K562 (cell line): ENCODE measurements at regions not wholly inside any gene's neighbourhood (a gene's known extent, or its start where the extent isn't known, plus 50 kb on each side); places are given as distances from the start of the nearest gene placed in this dataset.

Experiments used
- ATAC-seq: fragments of 200-7000 bp; cut with Tn5 transposase; 3 replicates; pipeline ENCODE4 v1.9.1; 2020; ENCODE audit warnings: moderate library complexity
- BruUV-seq: library from RNA; stranded (reverse); fragments of 400-500 nt; replicated peaks from 2 replicates; lab custom pipeline; 2021; lab: Mats Ljungman, UMichigan
- CTCF ChIA-PET: fragments of 300-600 bp; formaldehyde crosslinking; extraction: SDS; loops from one replicate; lab custom pipeline; 2021; ENCODE audit warnings: low intra/inter-chr PET ratio; lab: Yijun Ruan, JAX
- POLR2A ChIA-PET: fragments of 300-600, 350-650 bp; sonication (Branson Sonifier 250); formaldehyde crosslinking; extraction: SDS; loops from one replicate; lab custom pipeline; 2021; ENCODE audit warnings: antibody characterized with exemption, inconsistent platforms; lab: Yijun Ruan, JAX
- DNase-seq, 4 experiments: peaks; one replicate each; pipeline versions ENCODE4 v3.0.0 to v3.0.0-alpha.2; 2011 to 2018; ENCODE audit warnings: low spot score in 3 of 4, mixed read lengths in 3 of 4; ENCODE audit errors: extremely low read depth in 1 of 4
- FAIRE-seq: peaks from 2 replicates; lab custom pipeline; 2011; peaks lifted over from hg19 to GRCh38; lab: Jason Lieb, UNC
- H2AFZ ChIP-seq: 2 replicates; pipeline ENCODE4 v1.6.0; 2011; ENCODE audit warnings: low read depth, low read length, control low read depth, inconsistent platforms
- H3K27ac ChIP-seq: fragments of 200-600 bp; 3 replicates; pipeline ENCODE4 v1.8.0; 2011; ENCODE audit warnings: low read depth, mild to moderate bottlenecking, control low read depth, inconsistent platforms, low read length, moderate library complexity, mixed read lengths; ENCODE audit errors: extremely low read depth
- H3K27me3 ChIP-seq, 2 experiments: fragments of 300-600 bp in 1 of 2; 2 replicates in 1 of 2; 3 replicates in 1 of 2; pipeline versions ENCODE4 v1.6.0 to v1.8.0; 2011; ENCODE audit warnings: inconsistent platforms in 2 of 2, low read length in 2 of 2, mild to moderate bottlenecking in 1 of 2, mixed read lengths in 1 of 2, moderate library complexity in 1 of 2; ENCODE audit not compliant: control insufficient read depth in 2 of 2, insufficient read depth in 2 of 2
- H3K36me3 ChIP-seq: fragments of 300-600 bp; 3 replicates; pipeline ENCODE4 v1.8.0; 2011; ENCODE audit warnings: mild to moderate bottlenecking, low read length, inconsistent platforms; ENCODE audit not compliant: control insufficient read depth, insufficient read depth
- H3K4me1 ChIP-seq, 2 experiments: fragments of 200-600 bp in 1 of 2; replicated peaks in 1 of 2; 2 replicates in 1 of 2; 3 replicates in 1 of 2; pipeline versions ENCODE4 v1.5.1 to v1.8.0; 2011; ENCODE audit warnings: inconsistent platforms in 2 of 2, low read length in 2 of 2, mild to moderate bottlenecking in 1 of 2, mixed read lengths in 1 of 2, moderate library complexity in 1 of 2; ENCODE audit not compliant: control insufficient read depth in 2 of 2, insufficient read depth in 2 of 2
- H3K4me2 ChIP-seq: 2 replicates; pipeline ENCODE4 v1.6.1; 2011; ENCODE audit warnings: low read length, control low read depth, inconsistent platforms, mixed read lengths; ENCODE audit not compliant: insufficient read depth
- H3K4me3 ChIP-seq: fragments of 200-600 bp; sonication (generic), shearing (Covaris generic); 2 replicates; pipeline ENCODE4 v1.5.1; 2016; ENCODE audit warnings: control low read depth, inconsistent platforms
- H3K79me2 ChIP-seq: fragments of 200-600 bp; 3 replicates; pipeline ENCODE4 v1.8.0; 2011; ENCODE audit warnings: low read length, inconsistent platforms; ENCODE audit not compliant: control insufficient read depth, insufficient read depth
- H3K9ac ChIP-seq, 2 experiments: 2 replicates each; pipeline versions ENCODE4 v1.6.0 to v1.6.1; 2011; ENCODE audit warnings: low read depth in 2 of 2, low read length in 2 of 2, control low read depth in 1 of 2, inconsistent platforms in 1 of 2, mild to moderate bottlenecking in 1 of 2, mixed read lengths in 1 of 2; ENCODE audit not compliant: insufficient read depth in 1 of 2
- H3K9me1 ChIP-seq: one replicate; pipeline ENCODE4 v1.6.0; 2011; ENCODE audit warnings: inconsistent platforms, mild to moderate bottlenecking, low read length, moderate library complexity; ENCODE audit not compliant: control insufficient read depth, insufficient read depth
- H3K9me3 ChIP-seq: replicated peaks from 2 replicates; pipeline ENCODE4 v1.5.1; 2011; ENCODE audit warnings: low read depth, low read length, inconsistent platforms; ENCODE audit not compliant: control insufficient read depth, insufficient read depth
- H4K20me1 ChIP-seq: replicated peaks from 2 replicates; pipeline ENCODE4 v1.6.1; 2011; ENCODE audit warnings: low read length, inconsistent platforms, mixed read lengths; ENCODE audit not compliant: control insufficient read depth, insufficient read depth
- ASH1L ChIP-seq: fragments of 450-650 bp; IDR thresholded peaks from 2 replicates; pipeline ENCODE4 v1.6.1; 2018; ENCODE audit warnings: borderline replicate concordance, mild to moderate bottlenecking, low read depth; ENCODE audit not compliant: partially characterized antibody
- ATF2 ChIP-seq: sonication (generic); formaldehyde crosslinking; IDR thresholded peaks from 2 replicates; pipeline ENCODE4 v1.8.1; 2022; ENCODE audit warnings: missing genetic modification reagents
- CREB3L1 ChIP-seq: fragments of 450-650 bp; IDR thresholded peaks from 2 replicates; pipeline ENCODE4 v1.6.1; 2014; ENCODE audit warnings: low read depth, mild to moderate bottlenecking, moderate library complexity, borderline replicate concordance
- DIDO1 ChIP-seq: fragments of 450-650 bp; IDR thresholded peaks from 2 replicates; pipeline ENCODE4 v1.6.1; 2016; ENCODE audit warnings: low read depth, missing biosample characterization, missing genetic modification characterization
- HDGF ChIP-seq: fragments of 450-650 bp; IDR thresholded peaks from 2 replicates; pipeline ENCODE4 v1.6.1; 2016
- HNRNPUL1 ChIP-seq: fragments of 200-400 bp; formaldehyde crosslinking; IDR thresholded peaks from 2 replicates; pipeline ENCODE4 v1.6.1; 2017; ENCODE audit warnings: low read length
- NFIC ChIP-seq: fragments of 450-650 bp; IDR thresholded peaks from 2 replicates; pipeline ENCODE4 v1.6.1; 2017; ENCODE audit warnings: mild to moderate bottlenecking, inconsistent platforms
- PTTG1 ChIP-seq: fragments of 450-650 bp; IDR thresholded peaks from 2 replicates; pipeline ENCODE4 v1.6.1; 2016; ENCODE audit warnings: low read depth, mild to moderate bottlenecking, missing genetic modification characterization, missing compliant biosample characterization
- RUNX1 ChIP-seq: sonication (generic); IDR thresholded peaks from 2 replicates; pipeline ENCODE4 v1.6.1; 2016; ENCODE audit warnings: antibody characterized with exemption, low read depth
- SMARCB1 ChIP-seq: IDR thresholded peaks from 2 replicates; pipeline ENCODE4 v1.6.1; 2011; ENCODE audit warnings: improper control_type of control experiment, low read depth; ENCODE audit not compliant: insufficient read length
- VEZF1 ChIP-seq: fragments of 200-800 bp; sonication (Bioruptor generic); IDR thresholded peaks from 2 replicates; pipeline ENCODE4 v1.6.1; 2017; ENCODE audit warnings: missing genetic modification characterization, missing compliant biosample characterization
- ZNF436 ChIP-seq: fragments of 250-450, 450-650 bp; sonication (Bioruptor Pico); formaldehyde crosslinking; IDR thresholded peaks from 2 replicates; pipeline ENCODE4 v1.7.0; 2020; ENCODE audit warnings: mild to moderate bottlenecking
- ZNF717 ChIP-seq: fragments of 250-450 bp; sonication (Bioruptor Pico); IDR thresholded peaks from 2 replicates; pipeline ENCODE4 v1.5.0; 2021
- WGBS: fragments of 100-300 bp; shearing (Covaris generic); methylation state at CpG from one replicate; pipeline ENCODE4 v1.1.6; 2016; ENCODE audit warnings: low coverage, mixed read lengths; ENCODE audit not compliant: insufficient coverage; ENCODE audit errors: missing lambda C conversion rate; 5-methylcytosine and 5-hydroxymethylcytosine counted together
- in situ Hi-C: fragments of 300-500 bp; cut with MboI; formaldehyde crosslinking; loops from 4 replicates; pipeline ENCODE4 v1.15.0; 2018; ENCODE audit warnings: inconsistent platforms, mixed read lengths
- intact Hi-C: fragments of 100-400 bp; cut with micrococcal nuclease; formaldehyde crosslinking; loops from 2 replicates; pipeline ENCODE4 v1.14.2; 2022
- TF ChIP-seq, protein P1 (sequence below): fragments of 250-450 bp; sonication (Bioruptor Pico); IDR thresholded peaks from 2 replicates; pipeline ENCODE4 v1.4.0; 2020
- TF ChIP-seq, protein P2 (sequence below): sonication (generic); formaldehyde crosslinking; IDR thresholded peaks from 2 replicates; pipeline ENCODE4 v1.8.0; 2022; ENCODE audit warnings: mild to moderate bottlenecking, missing genetic modification reagents

DNA sequence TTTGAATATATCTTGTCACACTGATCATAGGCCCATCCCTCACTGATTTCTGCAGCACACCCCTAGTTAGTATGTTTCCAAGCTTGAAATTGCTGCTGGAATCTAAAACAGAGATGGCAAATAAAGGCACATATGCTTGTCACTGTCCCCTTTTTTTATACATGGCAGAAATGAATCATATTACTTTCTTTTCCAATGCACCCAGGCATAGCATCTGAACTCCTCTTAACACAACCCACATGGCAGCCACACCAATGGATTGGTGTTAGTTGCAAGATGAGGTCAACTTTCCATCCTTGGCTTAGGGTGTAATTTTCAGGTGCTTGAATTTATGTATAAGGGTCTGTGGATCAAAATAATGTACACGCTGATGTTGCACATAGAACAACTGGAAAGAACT is 473.8 kb upstream of the ZNF608 start:
- Histone ChIP-seq H3K9me3 (no peaks in the 10 kb centered on the region), H2AFZ (no peak overlapping the region), H3K4me1 (no peaks in the 10 kb centered on the region), H3K4me3 (no peak overlapping the region), H3K4me2 (no peak overlapping the region), H3K9ac (no peak overlapping the region), H3K36me3 (no peaks in the 10 kb centered on the region), H3K27ac (no peak overlapping the region), H4K20me1 (no peaks in the 10 kb centered on the region), H3K79me2 (no peaks in the 10 kb centered on the region), H3K9me1 (no peaks in the 10 kb centered on the region), H3K27me3 (no peaks in the 10 kb centered on the region)
- in situ Hi-C loops (no loop called here), intact Hi-C loops (no loop called here)
- POLR2A ChIA-PET, result no interaction called here
- no TSS peak for BruUV-seq
- ATAC-seq (no peak), FAIRE-seq (no peak), DNase-seq (no peak)
- CTCF ChIA-PET, result no interaction called here
- WGBS, result 0% methylated on average over 1 of the region's 1 CpG
- TF ChIP-seq ZNF436 (CRISPR knock-in tag) (no peak), NFIC (no peak), RUNX1 (no peak), HDGF (no peak), SMARCB1 (no peak), ASH1L (no peak), VEZF1 (CRISPR knock-in tag) (no peak), HNRNPUL1 (no peak), ZNF717 (CRISPR knock-in tag) (no peak), DIDO1 (tag) (no peak), PTTG1 (tag) (no peak), ATF2 (CRISPR knock-in tag) (no peak), CREB3L1 (no peak)
- TF ChIP-seq, protein P1, sequence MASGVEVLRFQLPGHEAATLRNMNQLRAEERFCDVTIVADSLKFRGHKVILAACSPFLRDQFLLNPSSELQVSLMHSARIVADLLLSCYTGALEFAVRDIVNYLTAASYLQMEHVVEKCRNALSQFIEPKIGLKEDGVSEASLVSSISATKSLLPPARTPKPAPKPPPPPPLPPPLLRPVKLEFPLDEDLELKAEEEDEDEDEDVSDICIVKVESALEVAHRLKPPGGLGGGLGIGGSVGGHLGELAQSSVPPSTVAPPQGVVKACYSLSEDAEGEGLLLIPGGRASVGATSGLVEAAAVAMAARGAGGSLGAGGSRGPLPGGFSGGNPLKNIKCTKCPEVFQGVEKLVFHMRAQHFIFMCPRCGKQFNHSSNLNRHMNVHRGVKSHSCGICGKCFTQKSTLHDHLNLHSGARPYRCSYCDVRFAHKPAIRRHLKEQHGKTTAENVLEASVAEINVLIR (CRISPR knock-in tag), result no peak
- TF ChIP-seq, protein P2, sequence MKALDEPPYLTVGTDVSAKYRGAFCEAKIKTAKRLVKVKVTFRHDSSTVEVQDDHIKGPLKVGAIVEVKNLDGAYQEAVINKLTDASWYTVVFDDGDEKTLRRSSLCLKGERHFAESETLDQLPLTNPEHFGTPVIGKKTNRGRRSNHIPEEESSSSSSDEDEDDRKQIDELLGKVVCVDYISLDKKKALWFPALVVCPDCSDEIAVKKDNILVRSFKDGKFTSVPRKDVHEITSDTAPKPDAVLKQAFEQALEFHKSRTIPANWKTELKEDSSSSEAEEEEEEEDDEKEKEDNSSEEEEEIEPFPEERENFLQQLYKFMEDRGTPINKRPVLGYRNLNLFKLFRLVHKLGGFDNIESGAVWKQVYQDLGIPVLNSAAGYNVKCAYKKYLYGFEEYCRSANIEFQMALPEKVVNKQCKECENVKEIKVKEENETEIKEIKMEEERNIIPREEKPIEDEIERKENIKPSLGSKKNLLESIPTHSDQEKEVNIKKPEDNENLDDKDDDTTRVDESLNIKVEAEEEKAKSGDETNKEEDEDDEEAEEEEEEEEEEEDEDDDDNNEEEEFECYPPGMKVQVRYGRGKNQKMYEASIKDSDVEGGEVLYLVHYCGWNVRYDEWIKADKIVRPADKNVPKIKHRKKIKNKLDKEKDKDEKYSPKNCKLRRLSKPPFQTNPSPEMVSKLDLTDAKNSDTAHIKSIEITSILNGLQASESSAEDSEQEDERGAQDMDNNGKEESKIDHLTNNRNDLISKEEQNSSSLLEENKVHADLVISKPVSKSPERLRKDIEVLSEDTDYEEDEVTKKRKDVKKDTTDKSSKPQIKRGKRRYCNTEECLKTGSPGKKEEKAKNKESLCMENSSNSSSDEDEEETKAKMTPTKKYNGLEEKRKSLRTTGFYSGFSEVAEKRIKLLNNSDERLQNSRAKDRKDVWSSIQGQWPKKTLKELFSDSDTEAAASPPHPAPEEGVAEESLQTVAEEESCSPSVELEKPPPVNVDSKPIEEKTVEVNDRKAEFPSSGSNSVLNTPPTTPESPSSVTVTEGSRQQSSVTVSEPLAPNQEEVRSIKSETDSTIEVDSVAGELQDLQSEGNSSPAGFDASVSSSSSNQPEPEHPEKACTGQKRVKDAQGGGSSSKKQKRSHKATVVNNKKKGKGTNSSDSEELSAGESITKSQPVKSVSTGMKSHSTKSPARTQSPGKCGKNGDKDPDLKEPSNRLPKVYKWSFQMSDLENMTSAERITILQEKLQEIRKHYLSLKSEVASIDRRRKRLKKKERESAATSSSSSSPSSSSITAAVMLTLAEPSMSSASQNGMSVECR, result no peak
